WTC11 (cell line): ENCODE measurements at regions not wholly inside any gene's neighbourhood (a gene's known extent, or its start where the extent isn't known, plus 50 kb on each side); places are given as distances from the start of the nearest gene placed in this dataset.

Source experiments
- ATAC-seq: fragments of 200-7000 bp; cut with Tn5 transposase; 2 replicates; pipeline ENCODE4 v1.10.0; 2021; ENCODE audit warnings: mild to moderate bottlenecking, moderate library complexity
- CTCF ChIA-PET: fragments of 300-600 bp; sonication (Branson Sonifier 250); formaldehyde crosslinking; loops from one replicate; lab custom pipeline; 2021; ENCODE audit warnings: antibody characterized with exemption; lab: Charles Lee
- POLR2A ChIA-PET: fragments of 350-600 bp; sonication (Branson Sonifier 250); formaldehyde crosslinking; loops from one replicate; lab custom pipeline; 2021; ENCODE audit warnings: antibody characterized with exemption; lab: Charles Lee
- DNase-seq: peaks from one replicate; pipeline ENCODE4 v3.0.0; 2021; ENCODE audit warnings: low spot score
- H3K27ac Mint-ChIP-seq: 2 replicates; pipeline ENCODE4 v1.8.0; 2021; ENCODE audit warnings: mixed read lengths
- H3K27me3 Mint-ChIP-seq: 2 replicates; pipeline ENCODE4 v1.8.0; 2021; ENCODE audit warnings: low read depth, mild to moderate bottlenecking, moderate library complexity, mixed read lengths
- H3K36me3 Mint-ChIP-seq: 2 replicates; pipeline ENCODE4 v1.8.0; 2021; ENCODE audit warnings: mixed read lengths
- H3K4me1 Mint-ChIP-seq: 2 replicates; pipeline ENCODE4 v1.8.0; 2022; ENCODE audit warnings: mixed read lengths
- H3K4me3 Mint-ChIP-seq: 2 replicates; pipeline ENCODE4 v1.8.0; 2021; ENCODE audit warnings: mild to moderate bottlenecking, moderate library complexity, mixed read lengths
- H3K9me3 Mint-ChIP-seq: 2 replicates; pipeline ENCODE4 v1.8.0; 2021; ENCODE audit warnings: mixed read lengths
- CBFB ChIP-seq: sonication (generic); formaldehyde crosslinking; IDR thresholded peaks from 2 replicates; pipeline ENCODE4 v1.8.1; 2022; ENCODE audit warnings: mild to moderate bottlenecking, low read depth, missing genetic modification reagents
- ELF4 ChIP-seq: sonication (generic); formaldehyde crosslinking; IDR thresholded peaks from 2 replicates; pipeline ENCODE4 v1.8.1; 2022; ENCODE audit warnings: low read depth, mild to moderate bottlenecking, moderate library complexity, missing genetic modification reagents
- EMX1 ChIP-seq: fragments of 250-450 bp; sonication (Bioruptor Pico); IDR thresholded peaks from 2 replicates; pipeline ENCODE4 v1.8.0; 2021; ENCODE audit warnings: mild to moderate bottlenecking
- FOXJ3 ChIP-seq: sonication (generic); formaldehyde crosslinking; IDR thresholded peaks from 2 replicates; pipeline ENCODE4 v1.9.0; 2021; ENCODE audit warnings: missing genetic modification reagents, mild to moderate bottlenecking, borderline replicate concordance
- FOXK1 ChIP-seq: sonication (generic); formaldehyde crosslinking; IDR thresholded peaks from 2 replicates; pipeline ENCODE4 v1.8.0; 2022; ENCODE audit warnings: mild to moderate bottlenecking, moderate library complexity, missing genetic modification reagents
- GABPB1 ChIP-seq: sonication (generic); formaldehyde crosslinking; IDR thresholded peaks from 2 replicates; pipeline ENCODE4 v1.8.1; 2023; ENCODE audit warnings: mild to moderate bottlenecking, missing genetic modification reagents
- GRHL2 ChIP-seq: fragments of 250-450 bp; sonication (Bioruptor Pico); IDR thresholded peaks from 2 replicates; pipeline ENCODE4 v1.8.0; 2022; ENCODE audit warnings: mild to moderate bottlenecking, moderate library complexity; ENCODE audit not compliant: insufficient replicate concordance, severe bottlenecking
- HMGA2 ChIP-seq: fragments of 250-450 bp; sonication (Bioruptor Pico); IDR thresholded peaks from 2 replicates; pipeline ENCODE4 v1.4.0; 2021; ENCODE audit warnings: mild to moderate bottlenecking, moderate library complexity
- MYBL2 ChIP-seq: sonication (generic); formaldehyde crosslinking; IDR thresholded peaks from 2 replicates; pipeline ENCODE4 v1.8.1; 2023; ENCODE audit warnings: mild to moderate bottlenecking, moderate library complexity, missing genetic modification reagents
- PRRX2 ChIP-seq: fragments of 250-450 bp; sonication (Bioruptor Pico); IDR thresholded peaks from 2 replicates; pipeline ENCODE4 v1.8.0; 2021; ENCODE audit warnings: mild to moderate bottlenecking
- TEAD1 ChIP-seq: sonication (generic); formaldehyde crosslinking; IDR thresholded peaks from 2 replicates; pipeline ENCODE4 v1.8.0; 2022; ENCODE audit warnings: mild to moderate bottlenecking, missing genetic modification reagents
- TP53 ChIP-seq: sonication (generic); formaldehyde crosslinking; IDR thresholded peaks from 2 replicates; pipeline ENCODE4 v1.8.1; 2023; ENCODE audit warnings: mild to moderate bottlenecking, missing genetic modification reagents
- ZNF121 ChIP-seq: sonication (generic); formaldehyde crosslinking; IDR thresholded peaks from 2 replicates; pipeline ENCODE4 v1.8.0; 2023; ENCODE audit warnings: missing genetic modification reagents
- TF ChIP-seq, protein P1 (sequence below): sonication (generic); formaldehyde crosslinking; IDR thresholded peaks from 2 replicates; pipeline ENCODE4 v1.8.1; 2022; ENCODE audit warnings: mild to moderate bottlenecking, moderate library complexity, missing genetic modification reagents
- TF ChIP-seq, protein P2 (sequence below): sonication (generic); formaldehyde crosslinking; IDR thresholded peaks from 2 replicates; pipeline ENCODE4 v1.8.0; 2022; ENCODE audit warnings: mild to moderate bottlenecking, missing genetic modification reagents
- TF ChIP-seq, protein P3 (sequence below): fragments of 250-450 bp; sonication (Bioruptor Pico); IDR thresholded peaks from 2 replicates; pipeline ENCODE4 v1.9.0; 2021; ENCODE audit warnings: mild to moderate bottlenecking, borderline replicate concordance
- TF ChIP-seq, protein P4 (sequence below): sonication (generic); formaldehyde crosslinking; IDR thresholded peaks from 2 replicates; pipeline ENCODE4 v1.8.1; 2023; ENCODE audit warnings: mild to moderate bottlenecking, missing genetic modification reagents, moderate library complexity
- TF ChIP-seq, protein P5 (sequence below): fragments of 250-450 bp; sonication (Bioruptor Pico); conservative IDR thresholded peaks from 2 replicates; pipeline ENCODE4 v1.9.0; 2021; ENCODE audit warnings: mild to moderate bottlenecking
- TF ChIP-seq, protein P6 (sequence below): sonication (generic); formaldehyde crosslinking; IDR thresholded peaks from 2 replicates; pipeline ENCODE4 v1.8.0; 2022; ENCODE audit warnings: mild to moderate bottlenecking, missing genetic modification reagents
- TF ChIP-seq, protein P7 (sequence below): sonication (generic); formaldehyde crosslinking; IDR thresholded peaks from 2 replicates; pipeline ENCODE4 v1.8.0; 2022; ENCODE audit warnings: mild to moderate bottlenecking, missing genetic modification reagents

DNA sequence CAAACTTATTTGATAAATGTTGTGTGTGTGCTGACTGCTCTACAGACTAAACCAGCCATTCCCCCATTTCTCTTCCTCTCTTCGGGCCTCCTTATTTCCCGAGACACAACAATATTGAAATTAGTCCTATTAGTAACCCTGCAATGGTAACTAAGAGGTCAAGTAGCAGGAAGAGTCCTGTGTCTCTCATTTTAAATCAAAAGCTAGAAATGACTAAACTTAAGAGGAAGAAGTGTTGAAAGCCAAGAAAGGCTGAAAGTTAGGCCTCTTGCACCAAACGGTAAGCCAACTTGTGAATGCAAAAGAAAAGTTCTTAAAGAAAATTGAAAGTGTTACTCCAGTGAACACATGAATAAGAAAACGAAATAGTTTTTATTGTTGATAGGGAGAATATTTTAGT lies 357.8 kb upstream of the SLC7A11 start:
- DNase-seq (no peak), ATAC-seq (no peak)
- Mint-ChIP-seq H3K27me3 (no peaks in the 10 kb centered on the region; the same call in 1 of the 2 replicates), H3K36me3 (peaks cover 21% of the 10 kb centered on the region), H3K4me3 (no peak overlapping the region), H3K9me3 (peaks cover 27% of the 10 kb centered on the region), H3K27ac (no peak overlapping the region), H3K4me1 (peaks cover 9% of the 10 kb centered on the region)
- ChIA-PET POLR2A (no interaction called here), CTCF (no interaction called here)
- TF ChIP-seq ELF4 (no peak), GRHL2 (no peak), GABPB1 (CRISPR knock-in tag) (no peak), FOXJ3 (no peak), TEAD1 (CRISPR knock-in tag) (no peak), FOXK1 (CRISPR knock-in tag) (no peak), HMGA2 (CRISPR knock-in tag) (no peak), EMX1 (CRISPR knock-in tag) (no peak), CBFB (CRISPR knock-in tag) (no peak), MYBL2 (CRISPR knock-in tag) (no peak), PRRX2 (CRISPR knock-in tag) (no peak), TP53 (no peak), ZNF121 (CRISPR knock-in tag) (no peak)
- TF ChIP-seq, protein P1, sequence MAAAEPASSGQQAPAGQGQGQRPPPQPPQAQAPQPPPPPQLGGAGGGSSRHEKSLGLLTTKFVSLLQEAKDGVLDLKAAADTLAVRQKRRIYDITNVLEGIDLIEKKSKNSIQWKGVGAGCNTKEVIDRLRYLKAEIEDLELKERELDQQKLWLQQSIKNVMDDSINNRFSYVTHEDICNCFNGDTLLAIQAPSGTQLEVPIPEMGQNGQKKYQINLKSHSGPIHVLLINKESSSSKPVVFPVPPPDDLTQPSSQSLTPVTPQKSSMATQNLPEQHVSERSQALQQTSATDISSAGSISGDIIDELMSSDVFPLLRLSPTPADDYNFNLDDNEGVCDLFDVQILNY: no peak
- TF ChIP-seq, protein P2, sequence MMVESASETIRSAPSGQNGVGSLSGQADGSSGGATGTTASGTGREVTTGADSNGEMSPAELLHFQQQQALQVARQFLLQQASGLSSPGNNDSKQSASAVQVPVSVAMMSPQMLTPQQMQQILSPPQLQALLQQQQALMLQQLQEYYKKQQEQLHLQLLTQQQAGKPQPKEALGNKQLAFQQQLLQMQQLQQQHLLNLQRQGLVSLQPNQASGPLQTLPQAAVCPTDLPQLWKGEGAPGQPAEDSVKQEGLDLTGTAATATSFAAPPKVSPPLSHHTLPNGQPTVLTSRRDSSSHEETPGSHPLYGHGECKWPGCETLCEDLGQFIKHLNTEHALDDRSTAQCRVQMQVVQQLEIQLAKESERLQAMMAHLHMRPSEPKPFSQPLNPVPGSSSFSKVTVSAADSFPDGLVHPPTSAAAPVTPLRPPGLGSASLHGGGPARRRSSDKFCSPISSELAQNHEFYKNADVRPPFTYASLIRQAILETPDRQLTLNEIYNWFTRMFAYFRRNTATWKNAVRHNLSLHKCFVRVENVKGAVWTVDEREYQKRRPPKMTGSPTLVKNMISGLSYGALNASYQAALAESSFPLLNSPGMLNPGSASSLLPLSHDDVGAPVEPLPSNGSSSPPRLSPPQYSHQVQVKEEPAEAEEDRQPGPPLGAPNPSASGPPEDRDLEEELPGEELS (CRISPR knock-in tag): no peak
- TF ChIP-seq, protein P3, sequence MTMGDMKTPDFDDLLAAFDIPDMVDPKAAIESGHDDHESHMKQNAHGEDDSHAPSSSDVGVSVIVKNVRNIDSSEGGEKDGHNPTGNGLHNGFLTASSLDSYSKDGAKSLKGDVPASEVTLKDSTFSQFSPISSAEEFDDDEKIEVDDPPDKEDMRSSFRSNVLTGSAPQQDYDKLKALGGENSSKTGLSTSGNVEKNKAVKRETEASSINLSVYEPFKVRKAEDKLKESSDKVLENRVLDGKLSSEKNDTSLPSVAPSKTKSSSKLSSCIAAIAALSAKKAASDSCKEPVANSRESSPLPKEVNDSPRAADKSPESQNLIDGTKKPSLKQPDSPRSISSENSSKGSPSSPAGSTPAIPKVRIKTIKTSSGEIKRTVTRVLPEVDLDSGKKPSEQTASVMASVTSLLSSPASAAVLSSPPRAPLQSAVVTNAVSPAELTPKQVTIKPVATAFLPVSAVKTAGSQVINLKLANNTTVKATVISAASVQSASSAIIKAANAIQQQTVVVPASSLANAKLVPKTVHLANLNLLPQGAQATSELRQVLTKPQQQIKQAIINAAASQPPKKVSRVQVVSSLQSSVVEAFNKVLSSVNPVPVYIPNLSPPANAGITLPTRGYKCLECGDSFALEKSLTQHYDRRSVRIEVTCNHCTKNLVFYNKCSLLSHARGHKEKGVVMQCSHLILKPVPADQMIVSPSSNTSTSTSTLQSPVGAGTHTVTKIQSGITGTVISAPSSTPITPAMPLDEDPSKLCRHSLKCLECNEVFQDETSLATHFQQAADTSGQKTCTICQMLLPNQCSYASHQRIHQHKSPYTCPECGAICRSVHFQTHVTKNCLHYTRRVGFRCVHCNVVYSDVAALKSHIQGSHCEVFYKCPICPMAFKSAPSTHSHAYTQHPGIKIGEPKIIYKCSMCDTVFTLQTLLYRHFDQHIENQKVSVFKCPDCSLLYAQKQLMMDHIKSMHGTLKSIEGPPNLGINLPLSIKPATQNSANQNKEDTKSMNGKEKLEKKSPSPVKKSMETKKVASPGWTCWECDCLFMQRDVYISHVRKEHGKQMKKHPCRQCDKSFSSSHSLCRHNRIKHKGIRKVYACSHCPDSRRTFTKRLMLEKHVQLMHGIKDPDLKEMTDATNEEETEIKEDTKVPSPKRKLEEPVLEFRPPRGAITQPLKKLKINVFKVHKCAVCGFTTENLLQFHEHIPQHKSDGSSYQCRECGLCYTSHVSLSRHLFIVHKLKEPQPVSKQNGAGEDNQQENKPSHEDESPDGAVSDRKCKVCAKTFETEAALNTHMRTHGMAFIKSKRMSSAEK (CRISPR knock-in tag): no peak
- TF ChIP-seq, protein P4, sequence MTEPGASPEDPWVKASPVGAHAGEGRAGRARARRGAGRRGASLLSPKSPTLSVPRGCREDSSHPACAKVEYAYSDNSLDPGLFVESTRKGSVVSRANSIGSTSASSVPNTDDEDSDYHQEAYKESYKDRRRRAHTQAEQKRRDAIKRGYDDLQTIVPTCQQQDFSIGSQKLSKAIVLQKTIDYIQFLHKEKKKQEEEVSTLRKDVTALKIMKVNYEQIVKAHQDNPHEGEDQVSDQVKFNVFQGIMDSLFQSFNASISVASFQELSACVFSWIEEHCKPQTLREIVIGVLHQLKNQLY (CRISPR knock-in tag): no peak
- TF ChIP-seq, protein P5, sequence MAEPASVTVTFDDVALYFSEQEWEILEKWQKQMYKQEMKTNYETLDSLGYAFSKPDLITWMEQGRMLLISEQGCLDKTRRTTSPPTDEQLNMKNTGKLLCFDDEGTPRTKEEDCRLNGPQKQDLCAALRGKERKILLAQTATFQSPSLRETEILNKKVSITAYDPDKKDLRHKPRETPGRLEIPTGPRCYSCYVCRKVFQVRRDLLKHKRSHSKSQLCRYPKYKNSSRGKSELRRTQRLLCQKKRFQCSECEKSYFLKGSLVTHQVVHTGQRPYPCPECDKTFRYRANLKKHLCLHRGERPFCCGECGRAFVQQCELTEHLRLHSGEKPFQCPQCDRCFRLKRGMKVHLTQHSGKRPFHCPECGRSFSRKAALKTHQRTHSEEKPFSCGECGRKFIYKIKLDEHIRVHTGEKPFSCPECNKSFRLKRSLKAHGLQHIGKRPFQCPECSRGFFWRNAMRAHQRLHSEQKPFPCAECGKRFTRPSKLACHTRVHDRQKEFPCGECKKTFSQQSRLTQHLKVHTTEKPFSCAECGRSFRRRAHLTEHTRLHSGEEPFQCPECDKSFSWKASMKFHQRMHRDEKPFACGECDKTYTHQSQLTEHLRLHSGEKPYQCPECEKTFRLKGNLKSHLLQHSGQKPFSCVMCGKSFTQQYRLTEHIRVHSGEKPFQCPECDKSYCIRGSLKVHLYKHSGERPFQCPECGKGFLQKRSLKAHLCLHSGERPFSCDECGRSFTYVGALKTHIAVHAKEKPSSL (CRISPR knock-in tag): no peak
- TF ChIP-seq, protein P6, sequence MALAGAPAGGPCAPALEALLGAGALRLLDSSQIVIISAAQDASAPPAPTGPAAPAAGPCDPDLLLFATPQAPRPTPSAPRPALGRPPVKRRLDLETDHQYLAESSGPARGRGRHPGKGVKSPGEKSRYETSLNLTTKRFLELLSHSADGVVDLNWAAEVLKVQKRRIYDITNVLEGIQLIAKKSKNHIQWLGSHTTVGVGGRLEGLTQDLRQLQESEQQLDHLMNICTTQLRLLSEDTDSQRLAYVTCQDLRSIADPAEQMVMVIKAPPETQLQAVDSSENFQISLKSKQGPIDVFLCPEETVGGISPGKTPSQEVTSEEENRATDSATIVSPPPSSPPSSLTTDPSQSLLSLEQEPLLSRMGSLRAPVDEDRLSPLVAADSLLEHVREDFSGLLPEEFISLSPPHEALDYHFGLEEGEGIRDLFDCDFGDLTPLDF: no peak
- TF ChIP-seq, protein P7, sequence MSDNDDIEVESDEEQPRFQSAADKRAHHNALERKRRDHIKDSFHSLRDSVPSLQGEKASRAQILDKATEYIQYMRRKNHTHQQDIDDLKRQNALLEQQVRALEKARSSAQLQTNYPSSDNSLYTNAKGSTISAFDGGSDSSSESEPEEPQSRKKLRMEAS (CRISPR knock-in tag): no peak
